ENCODE measurements at regions not wholly inside any gene's neighbourhood (a gene's known extent, or its start where the extent isn't known, plus 50 kb on each side); places are given as distances from the start of the nearest gene placed in this dataset.
A peak's percentile ranks its signal among the peaks of the same experiment; 100 is the strongest.

- H3K27ac ChIP-seq (ENCODE audit: control insufficient read depth, insufficient read depth): peak overlapping the region; percentile 35
- H3K4me3 ChIP-seq: no peak overlapping the region
- TF ChIP-seq CREM (IDR thresholded peaks at IDR 0.05; ENCODE audit: low read depth) (peak; percentile 60; the same call in 1 of the 2 replicates), TCF7 (IDR thresholded peaks at IDR 0.05; ENCODE audit: borderline replicate concordance) (peak; percentile 73; the same call in 1 of the 2 replicates), BRCA1 (IDR thresholded peaks at IDR 0.05; ENCODE audit: low read depth, low read length) (no peak), EED (IDR thresholded peaks at IDR 0.05; ENCODE audit: low read depth) (peak; percentile 58; the same call in 1 of the 2 replicates), NFIC (IDR thresholded peaks at IDR 0.05; ENCODE audit: low read depth, low read length) (peak; percentile 79), IRF4 (IDR thresholded peaks at IDR 0.05; ENCODE audit: low read depth, low read length) (peak; percentile 32; the same call in 1 of the 2 replicates), JUNB (IDR thresholded peaks at IDR 0.05) (peak; percentile 77), E4F1 (IDR thresholded peaks at IDR 0.05; ENCODE audit: borderline replicate concordance, partially characterized antibody) (no peak), FOXM1 (IDR thresholded peaks at IDR 0.05; ENCODE audit: low read depth, low read length) (peak; percentile 47; the same call in 1 of the 2 replicates), RUNX3 (IDR thresholded peaks at IDR 0.05; ENCODE audit: low read length) (peak; percentile 52; the same call in 1 of the 2 replicates), CBX5 (IDR thresholded peaks at IDR 0.05; ENCODE audit: low read depth) (0 out of 2 replicates have a peak, but pooled peaks have one; percentile 24)
- TF ChIP-seq, protein P1, sequence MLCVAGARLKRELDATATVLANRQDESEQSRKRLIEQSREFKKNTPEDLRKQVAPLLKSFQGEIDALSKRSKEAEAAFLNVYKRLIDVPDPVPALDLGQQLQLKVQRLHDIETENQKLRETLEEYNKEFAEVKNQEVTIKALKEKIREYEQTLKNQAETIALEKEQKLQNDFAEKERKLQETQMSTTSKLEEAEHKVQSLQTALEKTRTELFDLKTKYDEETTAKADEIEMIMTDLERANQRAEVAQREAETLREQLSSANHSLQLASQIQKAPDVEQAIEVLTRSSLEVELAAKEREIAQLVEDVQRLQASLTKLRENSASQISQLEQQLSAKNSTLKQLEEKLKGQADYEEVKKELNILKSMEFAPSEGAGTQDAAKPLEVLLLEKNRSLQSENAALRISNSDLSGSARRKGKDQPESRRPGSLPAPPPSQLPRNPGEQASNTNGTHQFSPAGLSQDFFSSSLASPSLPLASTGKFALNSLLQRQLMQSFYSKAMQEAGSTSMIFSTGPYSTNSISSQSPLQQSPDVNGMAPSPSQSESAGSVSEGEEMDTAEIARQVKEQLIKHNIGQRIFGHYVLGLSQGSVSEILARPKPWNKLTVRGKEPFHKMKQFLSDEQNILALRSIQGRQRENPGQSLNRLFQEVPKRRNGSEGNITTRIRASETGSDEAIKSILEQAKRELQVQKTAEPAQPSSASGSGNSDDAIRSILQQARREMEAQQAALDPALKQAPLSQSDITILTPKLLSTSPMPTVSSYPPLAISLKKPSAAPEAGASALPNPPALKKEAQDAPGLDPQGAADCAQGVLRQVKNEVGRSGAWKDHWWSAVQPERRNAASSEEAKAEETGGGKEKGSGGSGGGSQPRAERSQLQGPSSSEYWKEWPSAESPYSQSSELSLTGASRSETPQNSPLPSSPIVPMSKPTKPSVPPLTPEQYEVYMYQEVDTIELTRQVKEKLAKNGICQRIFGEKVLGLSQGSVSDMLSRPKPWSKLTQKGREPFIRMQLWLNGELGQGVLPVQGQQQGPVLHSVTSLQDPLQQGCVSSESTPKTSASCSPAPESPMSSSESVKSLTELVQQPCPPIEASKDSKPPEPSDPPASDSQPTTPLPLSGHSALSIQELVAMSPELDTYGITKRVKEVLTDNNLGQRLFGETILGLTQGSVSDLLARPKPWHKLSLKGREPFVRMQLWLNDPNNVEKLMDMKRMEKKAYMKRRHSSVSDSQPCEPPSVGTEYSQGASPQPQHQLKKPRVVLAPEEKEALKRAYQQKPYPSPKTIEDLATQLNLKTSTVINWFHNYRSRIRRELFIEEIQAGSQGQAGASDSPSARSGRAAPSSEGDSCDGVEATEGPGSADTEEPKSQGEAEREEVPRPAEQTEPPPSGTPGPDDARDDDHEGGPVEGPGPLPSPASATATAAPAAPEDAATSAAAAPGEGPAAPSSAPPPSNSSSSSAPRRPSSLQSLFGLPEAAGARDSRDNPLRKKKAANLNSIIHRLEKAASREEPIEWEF (IDR thresholded peaks at IDR 0.05; ENCODE audit: insufficient replicate concordance, low read depth, low read length): no peak
- TF ChIP-seq, protein P2, sequence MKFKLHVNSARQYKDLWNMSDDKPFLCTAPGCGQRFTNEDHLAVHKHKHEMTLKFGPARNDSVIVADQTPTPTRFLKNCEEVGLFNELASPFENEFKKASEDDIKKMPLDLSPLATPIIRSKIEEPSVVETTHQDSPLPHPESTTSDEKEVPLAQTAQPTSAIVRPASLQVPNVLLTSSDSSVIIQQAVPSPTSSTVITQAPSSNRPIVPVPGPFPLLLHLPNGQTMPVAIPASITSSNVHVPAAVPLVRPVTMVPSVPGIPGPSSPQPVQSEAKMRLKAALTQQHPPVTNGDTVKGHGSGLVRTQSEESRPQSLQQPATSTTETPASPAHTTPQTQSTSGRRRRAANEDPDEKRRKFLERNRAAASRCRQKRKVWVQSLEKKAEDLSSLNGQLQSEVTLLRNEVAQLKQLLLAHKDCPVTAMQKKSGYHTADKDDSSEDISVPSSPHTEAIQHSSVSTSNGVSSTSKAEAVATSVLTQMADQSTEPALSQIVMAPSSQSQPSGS (IDR thresholded peaks at IDR 0.05; ENCODE audit: low read length): peak; percentile 36; the same call in 1 of the 2 replicates
- ATAC-seq: no peak; the same call in 2 of the 3 replicates
- no peaks in the 10 kb centered on the region for H3K27me3 ChIP-seq (replicated peaks in 1 of 2; ENCODE audit: control insufficient read depth in 2 of 2, insufficient read depth in 2 of 2, low read length in 1 of 2)
- no peaks in the 10 kb centered on the region for H4K20me1 ChIP-seq (ENCODE audit: control insufficient read depth, insufficient read depth)
- ChIA-PET POLR2A (no interaction called here), SMC1A (ENCODE audit: uncharacterized antibody, unreplicated experiment) (interaction anchor here (1.5 to 1.7 kb wide), 3 partner anchors 16 to 90 kb away, joined by 3 to 8 read pairs (median 4); no protein-coding TSS in a partner anchor), RAD21 (ENCODE audit: unreplicated experiment) (no interaction called here), CTCF (no interaction called here)
- 14% methylated on average over 17 of the region's 17 CpGs for WGBS (ENCODE audit: insufficient coverage, insufficient replicate concordance, low lambda C conversion rate, missing lambda C conversion rate)
- H3K9ac ChIP-seq (ENCODE audit: control insufficient read depth, insufficient read depth, low read length): no peak overlapping the region
- peak overlapping the region; percentile 56 for H3K4me2 ChIP-seq (ENCODE audit: control insufficient read depth, insufficient read depth)
- H3K79me2 ChIP-seq (ENCODE audit: control insufficient read depth, insufficient read depth, low read length): no peaks in the 10 kb centered on the region
- peaks cover 53% of the 10 kb centered on the region for H3K4me1 ChIP-seq (ENCODE audit: control insufficient read depth, insufficient read depth, low read length)
- H2AFZ ChIP-seq (ENCODE audit: control insufficient read depth, low read depth, low read length): peak overlapping the region; percentile 49
- no peaks in the 10 kb centered on the region; the same call in 2 of the 3 replicates for H3K9me3 ChIP-seq (replicated peaks; ENCODE audit: control insufficient read depth, insufficient read depth, low read length)
- no peaks in the 10 kb centered on the region for H3K36me3 ChIP-seq (ENCODE audit: control insufficient read depth in 2 of 2, insufficient read depth in 2 of 2, low read length in 1 of 2)
- FAIRE-seq: no peak
- no TSS peak for BruUV-seq (replicated peaks)
- in situ Hi-C loops (cut with MboI): loop anchor here (5.0 kb wide), 1 partner anchor 144 kb away; no protein-coding TSS in a partner anchor
- no peak for DNase-seq (ENCODE audit: low read depth, low spot score)
- intact Hi-C loops (cut with micrococcal nuclease; ENCODE audit: unreplicated experiment): loop anchor here (10.0 kb wide), 1 partner anchor 422 kb away; no protein-coding TSS in a partner anchor
Measured at GRCh38 chr6:14732844-14733757, 512.8 kb upstream of the JARID2 start.

Measured in GM12878 (cell line).